HCT116 (cell line): ENCODE measurements at regions not wholly inside any gene's neighbourhood (a gene's known extent, or its start where the extent isn't known, plus 50 kb on each side); places are given as distances from the start of the nearest gene placed in this dataset.

Experiments
- ATAC-seq: fragments of 200-7000 bp; cut with Tn5 transposase; 2 replicates; pipeline ENCODE4 v1.9.1; 2020; ENCODE audit warnings: mild to moderate bottlenecking, moderate library complexity
- BruUV-seq: library from RNA; stranded (reverse); fragments of 400-500 nt; replicated peaks from 2 replicates; lab custom pipeline; 2021; lab: Mats Ljungman, UMichigan
- CTCF ChIA-PET: fragments of 300-600 bp; sonication (Branson Sonifier 250); formaldehyde crosslinking; loops from one replicate; lab custom pipeline; 2021; ENCODE audit warnings: antibody characterized with exemption; lab: Charles Lee
- POLR2A ChIA-PET: fragments of 300-600, 350-600 bp; sonication (Branson Sonifier 250); formaldehyde crosslinking; loops from one replicate; lab custom pipeline; 2021; ENCODE audit warnings: antibody characterized with exemption; lab: Charles Lee
- RAD21 ChIA-PET, 2 experiments: fragments of 300-600 bp; sonication (Branson Sonifier 250); formaldehyde crosslinking; loops; one replicate each; lab custom pipeline; 2023; ENCODE audit warnings: low total read pairs in 2 of 2; ENCODE audit not compliant: uncharacterized antibody in 2 of 2, unreplicated experiment in 2 of 2, low non-redundant PET in 1 of 2; lab: Charles Lee
- DNase-seq: peaks from one replicate; pipeline ENCODE4 v3.0.0-alpha.2; 2010; ENCODE audit warnings: low read depth, low spot score
- H2AFZ ChIP-seq: fragments of 200-600 bp; shearing (Covaris generic), sonication (generic); 2 replicates; pipeline ENCODE4 v1.6.1; 2017; ENCODE audit warnings: low read depth, mixed run types, mixed read lengths, antibody characterized with exemption, low read length; ENCODE audit not compliant: poor library complexity, severe bottlenecking
- H3K27ac ChIP-seq: 2 replicates; pipeline ENCODE4 v1.5.1; 2012; ENCODE audit warnings: low read depth, low read length
- H3K27me3 ChIP-seq: fragments of 200-600 bp; sonication (generic); 2 replicates; pipeline ENCODE4 v1.6.1; 2016; ENCODE audit warnings: mixed run types, low read length, mixed read lengths; ENCODE audit not compliant: insufficient read depth
- H3K36me3 ChIP-seq, 2 experiments: fragments of 200-500 bp in 1 of 2; fragments of 200-600 bp in 1 of 2; sonication (Bioruptor generic) in 1 of 2; sonication (generic) in 1 of 2; 2 replicates each; pipeline versions ENCODE4 v1.5.1 to v1.6.1; 2014 to 2016; ENCODE audit warnings: low read length in 2 of 2, inconsistent platforms in 1 of 2, mixed read lengths in 1 of 2, mixed run types in 1 of 2; ENCODE audit not compliant: insufficient read depth in 2 of 2, control insufficient read depth in 1 of 2
- H3K4me1 ChIP-seq, 2 experiments: fragments of 200-600 bp in 1 of 2; sonication (generic) in 1 of 2; 2 replicates each; pipeline versions ENCODE4 v1.5.1 to v1.6.1; 2012 to 2017; ENCODE audit warnings: low read length in 2 of 2, inconsistent platforms in 1 of 2, mild to moderate bottlenecking in 1 of 2, mixed read lengths in 1 of 2, mixed run types in 1 of 2, moderate library complexity in 1 of 2; ENCODE audit not compliant: insufficient read depth in 2 of 2, control insufficient read depth in 1 of 2
- H3K4me2 ChIP-seq: fragments of 200-600 bp; sonication (generic); 2 replicates; pipeline ENCODE4 v1.6.1; 2017; ENCODE audit warnings: mixed run types, low read length, mixed read lengths
- H3K4me3 ChIP-seq, 2 experiments: fragments of 200-600 bp in 1 of 2; sonication (generic) in 1 of 2; replicated peaks in 1 of 2; 2 replicates each; pipeline ENCODE4 v1.5.1; 2011 to 2016; ENCODE audit warnings: low read length in 2 of 2, control low read depth in 1 of 2, low read depth in 1 of 2, mild to moderate bottlenecking in 1 of 2, mixed read lengths in 1 of 2, mixed run types in 1 of 2
- H3K79me2 ChIP-seq: fragments of 200-600 bp; sonication (generic); 2 replicates; pipeline ENCODE4 v1.6.1; 2017; ENCODE audit warnings: mild to moderate bottlenecking, mixed run types, low read length, moderate library complexity, mixed read lengths; ENCODE audit not compliant: insufficient read depth
- H3K9ac ChIP-seq: fragments of 200-600 bp; sonication (generic); 2 replicates; pipeline ENCODE4 v1.6.1; 2016; ENCODE audit warnings: low read length, mixed read lengths
- H3K9me2 ChIP-seq: fragments of 200-600 bp; sonication (generic), shearing (Covaris generic); 2 replicates; pipeline ENCODE4 v1.6.1; 2017; ENCODE audit warnings: mixed run types, mild to moderate bottlenecking, moderate library complexity; ENCODE audit not compliant: insufficient read depth
- H3K9me3 ChIP-seq, 2 experiments: fragments of 200-500 bp in 1 of 2; fragments of 200-600 bp in 1 of 2; sonication (Bioruptor generic) in 1 of 2; sonication (generic) in 1 of 2; 2 replicates each; pipeline ENCODE4 v1.6.1; 2014 to 2017; ENCODE audit warnings: low read length in 2 of 2, mixed read lengths in 2 of 2, inconsistent platforms in 1 of 2, low read depth in 1 of 2, mild to moderate bottlenecking in 1 of 2, mixed run types in 1 of 2, moderate library complexity in 1 of 2; ENCODE audit not compliant: control insufficient read depth in 1 of 2, insufficient read depth in 1 of 2
- H4K20me1 ChIP-seq: fragments of 200-600 bp; sonication (generic), shearing (Covaris generic); 2 replicates; pipeline ENCODE4 v1.6.1; 2017; ENCODE audit warnings: mixed run types, mild to moderate bottlenecking, moderate library complexity; ENCODE audit not compliant: insufficient read depth
- CEBPB ChIP-seq: IDR thresholded peaks from 2 replicates; pipeline ENCODE4 v1.6.1; 2012; ENCODE audit warnings: low read depth
- EGR1 ChIP-seq: IDR thresholded peaks from 2 replicates; pipeline ENCODE4 v1.6.1; 2012; ENCODE audit warnings: low read depth
- EZH2 ChIP-seq: fragments of 200-600 bp; sonication (generic); IDR thresholded peaks from 2 replicates; pipeline ENCODE4 v1.6.1; 2017; ENCODE audit warnings: antibody characterized with exemption, mixed run types
- EZH2phosphoT487 ChIP-seq: fragments of 200-600 bp; IDR thresholded peaks from 2 replicates; pipeline ENCODE4 v1.6.1; 2018; ENCODE audit warnings: antibody characterized with exemption, borderline replicate concordance
- JUND ChIP-seq: IDR thresholded peaks from 2 replicates; pipeline ENCODE4 v1.6.1; 2012
- POLR2A ChIP-seq: IDR thresholded peaks from 2 replicates; pipeline ENCODE4 v1.7.0; 2011; ENCODE audit warnings: borderline replicate concordance; ENCODE audit not compliant: insufficient read depth, insufficient read length; ENCODE audit errors: extremely low read depth
- POLR2AphosphoS5 ChIP-seq: IDR thresholded peaks from 2 replicates; pipeline ENCODE4 v1.6.1; 2011; ENCODE audit warnings: mild to moderate bottlenecking, low read depth, low read length, moderate library complexity
- RAD21 ChIP-seq: IDR thresholded peaks from 2 replicates; pipeline ENCODE4 v1.6.1; 2012; ENCODE audit warnings: low read depth, mild to moderate bottlenecking
- SIN3A ChIP-seq: IDR thresholded peaks from 2 replicates; pipeline ENCODE4 v1.6.1; 2012; ENCODE audit warnings: low read depth
- SRF ChIP-seq: IDR thresholded peaks from 2 replicates; pipeline ENCODE4 v1.6.1; 2012; ENCODE audit warnings: low read depth
- YY1 ChIP-seq: IDR thresholded peaks from 2 replicates; pipeline ENCODE4 v1.6.1; 2011; ENCODE audit warnings: low read length, low read depth, moderate library complexity, mild to moderate bottlenecking; ENCODE audit not compliant: insufficient replicate concordance; ENCODE audit errors: extremely low read depth
- intact Hi-C: fragments of 100-400 bp; cut with micrococcal nuclease; formaldehyde crosslinking; loops from 2 replicates; pipeline ENCODE4 v1.10.0; 2022
- TF ChIP-seq, protein P1 (sequence below): IDR thresholded peaks from 2 replicates; pipeline ENCODE4 v1.6.1; 2012
- TF ChIP-seq, protein P2 (sequence below): IDR thresholded peaks from 2 replicates; pipeline ENCODE4 v1.6.1; 2012; ENCODE audit warnings: low read depth

DNA sequence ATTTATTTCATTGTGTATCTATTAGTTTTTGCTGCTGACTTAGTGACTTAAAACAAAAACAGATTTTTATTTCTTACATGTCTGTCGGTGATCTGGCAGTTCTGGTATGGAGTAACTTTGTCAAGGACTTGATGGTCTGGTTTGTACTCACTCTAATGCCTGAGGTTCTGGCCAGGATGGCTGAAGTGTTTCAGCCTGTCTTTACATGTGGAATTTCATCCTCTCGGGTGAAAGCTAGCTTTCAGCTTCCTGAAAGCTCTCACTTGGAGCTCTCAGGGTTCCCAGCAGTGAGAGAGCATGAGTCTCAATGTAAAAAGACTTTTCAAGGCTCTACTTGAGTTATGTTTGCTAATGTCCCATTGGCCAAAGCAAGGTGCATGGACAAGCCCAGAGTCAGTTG lies 216.4 kb downstream of the NR4A2 start:
- Histone ChIP-seq H3K9ac (no peak overlapping the region), H3K4me2 (no peak overlapping the region), H3K9me3 (no peaks in the 10 kb centered on the region), H3K9me2 (no peaks in the 10 kb centered on the region), H3K4me1 (no peaks in the 10 kb centered on the region; a peak in 1 of 4 replicates), H4K20me1 (no peaks in the 10 kb centered on the region), H3K36me3 (no peaks in the 10 kb centered on the region), H3K27ac (no peak overlapping the region), H3K79me2 (no peaks in the 10 kb centered on the region), H3K27me3 (no peaks in the 10 kb centered on the region), H3K4me3 (no peak overlapping the region), H2AFZ (no peak overlapping the region)
- no peak for ATAC-seq
- no TSS peak for BruUV-seq
- intact Hi-C loops: no loop called here
- ChIA-PET RAD21 (no interaction called here), CTCF (no interaction called here), POLR2A (no interaction called here)
- TF ChIP-seq EZH2 (no peak), EGR1 (no peak), JUND (no peak), SIN3A (no peak), POLR2A (no peak), POLR2AphosphoS5 (no peak), RAD21 (no peak), YY1 (no peak), CEBPB (no peak), EZH2phosphoT487 (no peak), SRF (no peak)
- TF ChIP-seq, protein P1, sequence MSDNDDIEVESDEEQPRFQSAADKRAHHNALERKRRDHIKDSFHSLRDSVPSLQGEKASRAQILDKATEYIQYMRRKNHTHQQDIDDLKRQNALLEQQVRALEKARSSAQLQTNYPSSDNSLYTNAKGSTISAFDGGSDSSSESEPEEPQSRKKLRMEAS: no peak
- TF ChIP-seq, protein P2, sequence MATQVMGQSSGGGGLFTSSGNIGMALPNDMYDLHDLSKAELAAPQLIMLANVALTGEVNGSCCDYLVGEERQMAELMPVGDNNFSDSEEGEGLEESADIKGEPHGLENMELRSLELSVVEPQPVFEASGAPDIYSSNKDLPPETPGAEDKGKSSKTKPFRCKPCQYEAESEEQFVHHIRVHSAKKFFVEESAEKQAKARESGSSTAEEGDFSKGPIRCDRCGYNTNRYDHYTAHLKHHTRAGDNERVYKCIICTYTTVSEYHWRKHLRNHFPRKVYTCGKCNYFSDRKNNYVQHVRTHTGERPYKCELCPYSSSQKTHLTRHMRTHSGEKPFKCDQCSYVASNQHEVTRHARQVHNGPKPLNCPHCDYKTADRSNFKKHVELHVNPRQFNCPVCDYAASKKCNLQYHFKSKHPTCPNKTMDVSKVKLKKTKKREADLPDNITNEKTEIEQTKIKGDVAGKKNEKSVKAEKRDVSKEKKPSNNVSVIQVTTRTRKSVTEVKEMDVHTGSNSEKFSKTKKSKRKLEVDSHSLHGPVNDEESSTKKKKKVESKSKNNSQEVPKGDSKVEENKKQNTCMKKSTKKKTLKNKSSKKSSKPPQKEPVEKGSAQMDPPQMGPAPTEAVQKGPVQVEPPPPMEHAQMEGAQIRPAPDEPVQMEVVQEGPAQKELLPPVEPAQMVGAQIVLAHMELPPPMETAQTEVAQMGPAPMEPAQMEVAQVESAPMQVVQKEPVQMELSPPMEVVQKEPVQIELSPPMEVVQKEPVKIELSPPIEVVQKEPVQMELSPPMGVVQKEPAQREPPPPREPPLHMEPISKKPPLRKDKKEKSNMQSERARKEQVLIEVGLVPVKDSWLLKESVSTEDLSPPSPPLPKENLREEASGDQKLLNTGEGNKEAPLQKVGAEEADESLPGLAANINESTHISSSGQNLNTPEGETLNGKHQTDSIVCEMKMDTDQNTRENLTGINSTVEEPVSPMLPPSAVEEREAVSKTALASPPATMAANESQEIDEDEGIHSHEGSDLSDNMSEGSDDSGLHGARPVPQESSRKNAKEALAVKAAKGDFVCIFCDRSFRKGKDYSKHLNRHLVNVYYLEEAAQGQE: no peak
- DNase-seq: no peak
